GM19240 (cell line): ENCODE measurements at regions not wholly inside any gene's neighbourhood (a gene's known extent, or its start where the extent isn't known, plus 50 kb on each side); places are given as distances from the start of the nearest gene placed in this dataset.
"Not testable (repeated sequence)": the region's sequence is repeated elsewhere in the genome, so short reads cannot be mapped to it uniquely, and the experiment has no call there.

ENCODE experiments used
- DNase-seq: peaks from one replicate; pipeline ENCODE4 v3.0.0; 2011; ENCODE audit warnings: low spot score; ENCODE audit not compliant: insufficient read length

GRCh38 chr2:149763358-149763757 lies 175.8 kb upstream of the MMADHC start:
- no peak for DNase-seq

GRCh38 chr2:149761611-149762010 lies 174.0 kb upstream of the MMADHC start:
- DNase-seq = no peak

GRCh38 chr2:149759382-149759781 lies 171.8 kb upstream of the MMADHC start:
- not testable (repeated sequence) for DNase-seq

- DNase-seq = not testable (repeated sequence)
Observed at GRCh38 chr2:149754722-149755121, 167.1 kb upstream of the MMADHC start.

- DNase-seq = no peak
Observed at GRCh38 chr2:149747456-149747855, 159.9 kb upstream of the MMADHC start.

- DNase-seq = no peak
Observed at GRCh38 chr2:149745396-149746230, 158.0 kb upstream of the MMADHC start.

GRCh38 chr2:149744865-149745264 lies 157.3 kb upstream of the MMADHC start:
- no peak for DNase-seq

- no peak for DNase-seq
Observed at GRCh38 chr2:149743842-149744448, 156.4 kb upstream of the MMADHC start.

GRCh38 chr2:149741646-149742045 lies 154.1 kb upstream of the MMADHC start:
- no peak for DNase-seq

- DNase-seq = no peak
Observed at GRCh38 chr2:149740490-149740889, 152.9 kb upstream of the MMADHC start.

- DNase-seq = no peak
Observed at GRCh38 chr2:149739883-149740265, 152.3 kb upstream of the MMADHC start.

- no peak for DNase-seq
Observed at GRCh38 chr2:149739171-149739882, 151.8 kb upstream of the MMADHC start.

GRCh38 chr2:149738767-149739166 lies 151.2 kb upstream of the MMADHC start:
- no peak for DNase-seq

- DNase-seq = no peak
Observed at GRCh38 chr2:149737896-149738295, 150.3 kb upstream of the MMADHC start.

- no peak for DNase-seq
Observed at GRCh38 chr2:149735237-149735958, 147.8 kb upstream of the MMADHC start.

GRCh38 chr2:149733936-149734685 lies 146.5 kb upstream of the MMADHC start:
- no peak for DNase-seq

- DNase-seq = no peak
Observed at GRCh38 chr2:149732730-149733290, 145.2 kb upstream of the MMADHC start.

GRCh38 chr2:149732001-149732685 lies 144.6 kb upstream of the MMADHC start:
- no peak for DNase-seq

GRCh38 chr2:149731079-149731478 lies 143.5 kb upstream of the MMADHC start:
- DNase-seq = no peak

GRCh38 chr2:149729586-149729985 lies 142.0 kb upstream of the MMADHC start:
- no peak for DNase-seq
